ENCODE measurements at regions not wholly inside any gene's neighbourhood (a gene's known extent, or its start where the extent isn't known, plus 50 kb on each side); places are given as distances from the start of the nearest gene placed in this dataset.

GRCh38 chr2:222146488-222146887 is 152.3 kb downstream of the PAX3 start:
- no peak for DNase-seq (ENCODE audit: low read depth)

- no peak for DNase-seq (ENCODE audit: low read depth)
These were observed 156.8 kb downstream of the PAX3 start for GRCh38 chr2:222142027-222142426.

GRCh38 chr2:222136106-222136630 is 162.6 kb downstream of the PAX3 start:
- DNase-seq (ENCODE audit: low read depth) = no peak

GRCh38 chr2:222134654-222135053 is 164.1 kb downstream of the PAX3 start:
- no peak for DNase-seq (ENCODE audit: low read depth)

- DNase-seq (ENCODE audit: low read depth) = no peak
These were observed 164.9 kb downstream of the PAX3 start for GRCh38 chr2:222133897-222134296.

- no peak for DNase-seq (ENCODE audit: low read depth)
These were observed 167.9 kb downstream of the PAX3 start for GRCh38 chr2:222130855-222131254.

- no peak for DNase-seq (ENCODE audit: low read depth)
These were observed 171.1 kb downstream of the PAX3 start for GRCh38 chr2:222127660-222128059.

GRCh38 chr2:222120933-222121332 is 177.9 kb downstream of the PAX3 start:
- DNase-seq (ENCODE audit: low read depth) = no peak

GRCh38 chr2:222115296-222115695 is 183.5 kb downstream of the PAX3 start:
- DNase-seq (ENCODE audit: low read depth) = no peak

GRCh38 chr2:222108957-222109585 is 189.7 kb downstream of the PAX3 start:
- no peak for DNase-seq (ENCODE audit: low read depth)

- DNase-seq (ENCODE audit: low read depth) = no peak
These were observed 190.3 kb downstream of the PAX3 start for GRCh38 chr2:222108497-222108896.

- DNase-seq (ENCODE audit: low read depth) = no peak
These were observed 193.8 kb downstream of the PAX3 start for GRCh38 chr2:222105046-222105445.

GRCh38 chr2:222102575-222103349 is 196.0 kb downstream of the PAX3 start:
- DNase-seq (ENCODE audit: low read depth) = no peak

- DNase-seq (ENCODE audit: low read depth) = no peak
These were observed 197.8 kb downstream of the PAX3 start for GRCh38 chr2:222100704-222101699.

GRCh38 chr2:222088561-222088960 is 210.2 kb downstream of the PAX3 start:
- no peak for DNase-seq (ENCODE audit: low read depth)

- DNase-seq (ENCODE audit: low read depth) = no peak
These were observed 210.8 kb downstream of the PAX3 start for GRCh38 chr2:222087998-222088397.

- no peak for DNase-seq (ENCODE audit: low read depth)
These were observed 216.6 kb downstream of the PAX3 start for GRCh38 chr2:222082201-222082600.

- DNase-seq (ENCODE audit: low read depth) = no peak
These were observed 218.7 kb downstream of the PAX3 start for GRCh38 chr2:222080141-222080540.

GRCh38 chr2:222076973-222077690 is 221.7 kb downstream of the PAX3 start:
- DNase-seq (ENCODE audit: low read depth) = no peak

GRCh38 chr2:222074674-222075073 is 224.1 kb downstream of the PAX3 start:
- DNase-seq (ENCODE audit: low read depth) = no peak

GRCh38 chr2:222071911-222072310 is 226.9 kb downstream of the PAX3 start:
- DNase-seq (ENCODE audit: low read depth) = no peak

- DNase-seq (ENCODE audit: low read depth) = no peak
These were observed 234.5 kb downstream of the PAX3 start for GRCh38 chr2:222064286-222064685.

Data from fibroblast of the conjunctiva (primary cell).